ENCODE measurements at regions not wholly inside any gene's neighbourhood (a gene's known extent, or its start where the extent isn't known, plus 50 kb on each side); places are given as distances from the start of the nearest gene placed in this dataset.

DNA sequence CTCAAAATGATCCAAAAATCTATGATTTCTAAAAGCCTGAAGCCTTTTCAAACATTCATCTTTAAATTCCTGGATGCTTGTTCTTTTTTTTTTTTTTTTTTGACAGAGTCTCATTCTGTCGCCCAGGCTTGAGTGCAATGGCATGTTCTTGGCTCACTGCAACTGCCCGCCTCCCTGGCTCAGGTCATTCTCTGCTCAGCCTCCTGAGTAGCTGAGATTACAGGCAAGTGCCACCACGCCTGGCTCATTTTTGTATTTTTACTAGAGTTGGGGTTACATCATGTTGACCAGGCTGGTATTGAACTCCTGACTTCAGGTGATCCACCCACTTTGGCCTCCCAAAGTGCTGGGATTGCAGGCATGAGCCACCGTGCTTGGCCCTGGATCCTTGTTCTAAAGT is 649.5 kb downstream of the XIRP2 start:
- intact Hi-C loops (cut with DNase I; ENCODE audit: low total_unique reads), result no loop called here
- no peak overlapping the region for H3K4me3 ChIP-seq (ENCODE audit: low read depth, poor library complexity, severe bottlenecking)
- TF ChIP-seq, protein P1, sequence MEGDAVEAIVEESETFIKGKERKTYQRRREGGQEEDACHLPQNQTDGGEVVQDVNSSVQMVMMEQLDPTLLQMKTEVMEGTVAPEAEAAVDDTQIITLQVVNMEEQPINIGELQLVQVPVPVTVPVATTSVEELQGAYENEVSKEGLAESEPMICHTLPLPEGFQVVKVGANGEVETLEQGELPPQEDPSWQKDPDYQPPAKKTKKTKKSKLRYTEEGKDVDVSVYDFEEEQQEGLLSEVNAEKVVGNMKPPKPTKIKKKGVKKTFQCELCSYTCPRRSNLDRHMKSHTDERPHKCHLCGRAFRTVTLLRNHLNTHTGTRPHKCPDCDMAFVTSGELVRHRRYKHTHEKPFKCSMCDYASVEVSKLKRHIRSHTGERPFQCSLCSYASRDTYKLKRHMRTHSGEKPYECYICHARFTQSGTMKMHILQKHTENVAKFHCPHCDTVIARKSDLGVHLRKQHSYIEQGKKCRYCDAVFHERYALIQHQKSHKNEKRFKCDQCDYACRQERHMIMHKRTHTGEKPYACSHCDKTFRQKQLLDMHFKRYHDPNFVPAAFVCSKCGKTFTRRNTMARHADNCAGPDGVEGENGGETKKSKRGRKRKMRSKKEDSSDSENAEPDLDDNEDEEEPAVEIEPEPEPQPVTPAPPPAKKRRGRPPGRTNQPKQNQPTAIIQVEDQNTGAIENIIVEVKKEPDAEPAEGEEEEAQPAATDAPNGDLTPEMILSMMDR (IDR thresholded peaks at IDR 0.05), result no peak
- no peak for TF ChIP-seq POLR2A (IDR thresholded peaks at IDR 0.05)
- WGBS, 2 donors, result 75 to 80% methylated on average over 4 of the region's 4 CpGs
- no peak for DNase-seq (ENCODE audit: low spot score in 2 of 2)

DNA sequence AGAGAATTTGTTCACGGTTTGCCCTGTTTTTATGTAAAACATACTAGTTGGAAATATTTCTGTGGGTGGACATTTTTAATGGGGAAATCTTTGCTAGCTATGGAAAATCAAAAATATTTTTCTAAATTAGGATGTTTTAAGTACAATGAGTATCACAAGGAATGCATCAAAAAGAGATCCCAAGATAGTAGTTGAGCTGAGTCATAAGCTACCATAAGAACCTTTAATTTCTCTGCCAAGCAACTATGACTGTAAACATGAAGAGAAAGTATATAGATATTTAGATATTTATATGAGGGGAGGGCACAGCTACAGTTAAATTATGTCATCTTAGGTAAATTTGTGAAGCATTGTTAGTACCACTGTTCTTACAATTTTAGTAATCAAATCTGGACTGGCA is 646.2 kb downstream of the XIRP2 start:
- intact Hi-C loops (cut with DNase I; ENCODE audit: low total_unique reads), result no loop called here
- H3K4me3 ChIP-seq (ENCODE audit: low read depth, poor library complexity, severe bottlenecking), result no peak overlapping the region
- no peak for DNase-seq (ENCODE audit: low spot score in 2 of 2)
- 74 to 81% methylated on average over 1 of the region's 1 CpG for WGBS, 2 donors
- TF ChIP-seq, protein P1 (IDR thresholded peaks at IDR 0.05), result no peak
- TF ChIP-seq POLR2A (IDR thresholded peaks at IDR 0.05), result no peak

DNA sequence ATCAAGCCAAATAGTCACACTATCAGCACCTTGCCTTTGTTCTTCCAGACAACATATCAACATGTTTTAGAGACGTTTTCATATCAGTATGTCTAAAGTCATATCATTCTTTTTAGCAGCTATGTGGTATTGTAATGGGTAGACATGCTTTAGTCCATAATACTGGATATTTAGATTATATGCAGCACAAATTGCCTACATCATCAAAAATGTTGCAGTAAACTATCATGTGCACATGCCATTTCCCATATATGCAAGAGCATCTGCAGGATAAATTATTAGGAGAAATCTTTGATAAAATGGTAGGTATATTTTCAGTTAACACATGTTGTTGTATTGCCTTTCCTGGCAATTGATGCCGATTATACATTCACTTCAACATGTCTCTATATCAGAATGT is 636.5 kb downstream of the XIRP2 start:
- no peak for DNase-seq (ENCODE audit: low spot score in 2 of 2)
- TF ChIP-seq POLR2A (IDR thresholded peaks at IDR 0.05), result no peak
- TF ChIP-seq, protein P1 (IDR thresholded peaks at IDR 0.05), result no peak
- WGBS, 2 donors, result 67 to 73% methylated on average over 2 of the region's 2 CpGs
- H3K4me3 ChIP-seq (ENCODE audit: low read depth, poor library complexity, severe bottlenecking), result no peak overlapping the region
- intact Hi-C loops (cut with DNase I; ENCODE audit: low total_unique reads), result no loop called here

DNA sequence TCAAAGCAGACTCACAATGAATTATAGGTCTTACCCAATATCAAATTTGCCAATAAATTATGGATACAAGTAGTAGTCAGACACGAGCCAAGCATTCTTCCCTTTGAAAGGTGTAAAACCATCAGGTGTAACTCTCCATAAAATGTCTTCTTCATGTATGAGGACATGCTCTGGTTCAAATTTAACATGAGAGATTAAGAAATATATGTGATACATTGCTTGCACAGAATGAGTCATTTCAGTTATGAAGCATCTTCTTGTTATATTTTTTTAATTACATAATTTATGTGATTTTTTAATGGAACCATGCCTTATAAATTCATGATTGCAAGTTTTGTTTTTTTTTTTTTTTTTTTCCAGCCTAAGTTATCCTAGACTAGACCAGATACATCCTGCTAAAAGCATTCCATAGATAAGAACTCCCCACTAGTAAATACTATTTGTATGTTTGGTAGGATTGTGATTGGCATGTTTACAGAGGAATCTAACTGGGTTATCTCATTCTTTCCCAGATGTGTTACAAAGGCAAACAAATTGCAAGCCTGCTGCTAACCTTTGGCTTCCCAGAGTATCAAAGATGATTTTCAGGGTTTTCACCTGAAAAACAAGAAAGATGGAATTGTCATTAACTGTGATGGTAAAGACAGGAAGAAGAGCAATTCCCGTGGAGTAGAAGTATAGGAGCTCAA is 621.9 kb downstream of the XIRP2 start:
- DNase-seq (ENCODE audit: low spot score in 2 of 2), result no peak
- intact Hi-C loops (cut with DNase I; ENCODE audit: low total_unique reads), result no loop called here
- no peak for TF ChIP-seq POLR2A (IDR thresholded peaks at IDR 0.05)
- TF ChIP-seq, protein P1 (IDR thresholded peaks at IDR 0.05), result no peak
- H3K4me3 ChIP-seq (ENCODE audit: low read depth, poor library complexity, severe bottlenecking), result no peak overlapping the region
- 35 to 51% methylated on average over 2 of the region's 2 CpGs for WGBS, 2 donors

DNA sequence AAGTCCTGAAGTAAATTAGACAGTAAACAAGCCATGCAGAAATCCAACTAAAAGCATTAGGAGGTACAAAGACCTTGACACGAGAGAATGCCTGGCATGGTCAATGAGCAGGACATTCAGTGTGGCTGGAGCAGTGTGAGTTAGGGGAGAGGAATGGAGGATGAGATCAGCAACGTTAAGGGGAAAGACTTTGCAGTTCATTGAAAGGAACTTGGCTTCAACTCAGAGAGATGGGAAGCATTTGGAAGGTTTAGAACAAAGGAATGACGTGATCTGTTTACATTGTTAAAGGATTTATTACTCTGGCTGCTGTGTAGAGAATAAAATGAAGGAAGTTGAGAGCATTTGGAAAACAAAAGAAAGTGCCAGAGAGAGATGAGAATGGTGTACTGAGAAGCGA is 621.3 kb downstream of the XIRP2 start:
- intact Hi-C loops (cut with DNase I; ENCODE audit: low total_unique reads), result no loop called here
- WGBS, 2 donors, result 9 to 16% methylated on average over 4 of the region's 4 CpGs
- DNase-seq (ENCODE audit: low spot score in 2 of 2), result no peak
- no peak overlapping the region for H3K4me3 ChIP-seq (ENCODE audit: low read depth, poor library complexity, severe bottlenecking)
- TF ChIP-seq POLR2A (IDR thresholded peaks at IDR 0.05), result no peak
- TF ChIP-seq, protein P1 (IDR thresholded peaks at IDR 0.05), result no peak

DNA sequence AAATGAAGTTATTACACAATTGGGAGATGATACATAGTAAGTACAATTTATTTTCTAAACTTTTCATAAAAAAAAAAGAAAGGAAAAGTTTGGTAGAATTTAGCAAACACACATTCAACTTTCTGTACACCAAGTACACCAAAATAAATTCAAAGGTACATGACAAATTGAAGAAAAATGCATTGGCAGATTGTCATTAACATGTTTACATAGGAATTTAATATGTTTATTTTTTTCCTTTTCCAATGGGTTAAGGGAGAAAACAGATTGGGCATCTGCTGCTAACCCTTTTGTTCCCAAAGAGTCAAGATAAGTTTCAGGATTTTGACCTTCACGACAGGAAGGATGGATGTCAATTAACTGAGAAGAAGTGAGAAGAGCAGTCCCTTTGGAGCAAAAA is 620.4 kb downstream of the XIRP2 start:
- TF ChIP-seq, protein P1 (IDR thresholded peaks at IDR 0.05), result no peak
- no peak for TF ChIP-seq POLR2A (IDR thresholded peaks at IDR 0.05)
- H3K4me3 ChIP-seq (ENCODE audit: low read depth, poor library complexity, severe bottlenecking), result no peak overlapping the region
- intact Hi-C loops (cut with DNase I; ENCODE audit: low total_unique reads), result no loop called here
- 62 to 79% methylated on average over 1 of the region's 1 CpG for WGBS, 2 donors
- DNase-seq (ENCODE audit: low spot score in 2 of 2), result no peak

Measured in lower leg skin (tissue), 4 donors.